ENCODE measurements at regions not wholly inside any gene's neighbourhood (a gene's known extent, or its start where the extent isn't known, plus 50 kb on each side); places are given as distances from the start of the nearest gene placed in this dataset.

GRCh38 chr9:80899208-80899607 lies 790.1 kb downstream of the TLE1 start:
- ChIA-PET POLR2A (no interaction called here), CTCF (ENCODE audit: low intra/inter-chr PET ratio, low total read pairs) (no interaction called here)
- Histone ChIP-seq H3K9me3 (ENCODE audit: low read length) (peaks cover 13% of the 10 kb centered on the region), H3K4me2 (ENCODE audit: low read depth, low read length) (no peak overlapping the region), H3K4me3 (replicated peaks in 1 of 3; ENCODE audit: insufficient read depth in 1 of 3, low read depth in 2 of 3, low read length in 3 of 3) (no peak overlapping the region), H3K79me2 (ENCODE audit: insufficient read depth, low read length) (no peaks in the 10 kb centered on the region), H2AFZ (ENCODE audit: low read length) (no peak overlapping the region), H3K9ac (ENCODE audit: insufficient read depth, low read depth, low read length) (no peak overlapping the region), H3K36me3 (replicated peaks in 1 of 2; ENCODE audit: control insufficient read depth in 1 of 2, insufficient read depth in 2 of 2, low read length in 2 of 2) (no peaks in the 10 kb centered on the region), H3K27me3 (ENCODE audit: control insufficient read depth in 1 of 2, insufficient read depth in 2 of 2, low read length in 2 of 2) (no peaks in the 10 kb centered on the region), H3K4me1 (ENCODE audit: insufficient read depth, low read length) (no peaks in the 10 kb centered on the region), H4K20me1 (ENCODE audit: insufficient read depth, low read length) (no peaks in the 10 kb centered on the region), H3K27ac (ENCODE audit: extremely low read length, insufficient read depth, low read length) (no peak overlapping the region)
- TF ChIP-seq SMC3 (IDR thresholded peaks at IDR 0.05; ENCODE audit: low read length) (no peak), BHLHE40 (IDR thresholded peaks at IDR 0.05; ENCODE audit: low read length) (no peak), KLF11 (CRISPR knock-in tag; IDR thresholded peaks at IDR 0.05) (no peak), ZNF512B (CRISPR knock-in tag; IDR thresholded peaks at IDR 0.05; ENCODE audit: borderline replicate concordance) (no peak), MEIS2 (CRISPR knock-in tag; IDR thresholded peaks at IDR 0.05) (no peak), ZNF260 (CRISPR knock-in tag; IDR thresholded peaks at IDR 0.05; ENCODE audit: borderline replicate concordance, low read depth) (no peak), PAF1 (CRISPR knock-in tag; IDR thresholded peaks at IDR 0.05) (no peak), ZNF543 (CRISPR knock-in tag; IDR thresholded peaks at IDR 0.05) (no peak), CBX5 (CRISPR knock-in tag; IDR thresholded peaks at IDR 0.05; ENCODE audit: borderline replicate concordance) (no peak), ASH2L (IDR thresholded peaks at IDR 0.05; ENCODE audit: insufficient read length, low read depth, low read length) (no peak), BRD4 (CRISPR knock-in tag; IDR thresholded peaks at IDR 0.05) (no peak)
- intact Hi-C loops (cut with micrococcal nuclease; ENCODE audit: unreplicated experiment) (no loop called here), in situ Hi-C loops (cut with HindIII; ENCODE audit: extremely low pct_ligation_motif_present, low pct_unique_long_range_greater_than_20kb) (no loop called here)
- ATAC-seq (no peak), FAIRE-seq (no peak), DNase-seq (ENCODE audit: low spot score) (no peak)
- BruUV-seq (replicated peaks) = no TSS peak
